Activated CD8-positive, alpha-beta memory T cell treated with anti-CD3 and anti-CD28 coated beads for 1 hour (primary cell): ENCODE measurements at regions not wholly inside any gene's neighbourhood (a gene's known extent, or its start where the extent isn't known, plus 50 kb on each side); places are given as distances from the start of the nearest gene placed in this dataset.

Experiments used
- DNase-seq, 2 donors: peaks; one replicate each; pipeline ENCODE4 v3.0.0-alpha.2; 2020; ENCODE audit warnings: low read depth in 1 of 2; ENCODE audit errors: extremely low read depth in 1 of 2

GRCh38 chr3:95055288-95055687, 992.4 kb downstream of the NSUN3 start:
- no peak for DNase-seq

DNA sequence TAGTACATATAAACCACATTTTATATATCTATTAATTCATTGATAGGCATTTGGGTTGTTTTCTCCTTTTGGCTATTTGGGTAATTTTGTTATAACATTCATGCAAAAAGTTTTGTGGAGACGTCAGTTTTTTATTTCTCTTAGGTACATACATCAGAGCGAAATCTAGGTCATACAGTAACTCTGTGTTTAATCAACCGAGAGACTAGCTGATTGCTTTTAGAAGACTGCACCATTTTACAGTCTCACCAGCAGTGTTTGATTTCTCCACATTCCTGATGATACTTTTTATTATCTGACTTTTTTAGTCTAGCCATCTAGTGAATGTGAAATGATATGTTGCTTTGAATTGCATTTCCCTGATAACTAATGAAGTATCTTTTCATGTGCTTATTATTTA, 1019.3 kb downstream of the NSUN3 start:
- no peak for DNase-seq

DNA sequence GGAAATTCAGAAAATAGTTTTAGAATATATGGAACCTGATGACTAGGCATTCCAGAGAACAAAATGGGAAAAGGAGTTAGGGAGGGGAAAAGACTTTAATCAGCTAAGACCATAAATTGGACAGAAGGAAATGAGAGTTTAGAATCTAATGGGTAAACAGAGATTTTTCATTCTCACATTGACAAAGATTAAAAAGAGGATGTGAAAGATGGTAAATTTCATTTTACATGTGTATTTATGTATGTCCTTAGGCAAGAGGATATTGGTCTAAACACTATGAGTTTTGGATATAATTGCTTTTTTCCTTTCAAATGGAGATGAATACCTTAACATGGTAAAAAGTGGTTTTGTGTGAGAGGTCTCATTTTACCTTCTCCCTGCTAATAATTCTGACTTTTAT, 1021.9 kb downstream of the NSUN3 start:
- no peak for DNase-seq

DNA sequence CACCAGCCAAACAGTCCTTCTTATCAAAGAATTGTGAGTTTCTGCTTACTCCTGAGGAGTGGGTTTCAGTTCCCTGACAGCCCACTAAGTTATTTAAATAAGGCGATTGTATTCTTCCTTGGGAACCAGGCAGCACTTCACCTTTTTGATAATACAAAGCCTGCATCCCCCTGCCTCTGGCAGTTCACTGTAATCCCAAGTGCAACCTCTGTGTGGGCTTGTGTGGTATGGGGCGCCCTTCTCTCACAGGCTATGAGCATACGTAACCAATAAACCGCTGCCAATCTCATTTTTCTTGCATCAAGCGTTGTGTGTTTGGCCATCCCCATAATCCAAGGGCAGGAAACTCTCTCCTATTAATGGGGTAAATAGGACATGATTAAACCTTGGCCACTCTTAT, 1025.6 kb downstream of the NSUN3 start:
- no peak for DNase-seq

GRCh38 chr3:95097493-95097892, 1034.6 kb downstream of the NSUN3 start:
- DNase-seq = no peak

GRCh38 chr3:95120921-95121320, 1058.1 kb downstream of the NSUN3 start:
- no peak for DNase-seq

GRCh38 chr3:95123104-95123503, 1060.2 kb downstream of the NSUN3 start:
- no peak for DNase-seq

GRCh38 chr3:95134693-95135413, 1072.0 kb downstream of the NSUN3 start:
- no peak for DNase-seq

DNA sequence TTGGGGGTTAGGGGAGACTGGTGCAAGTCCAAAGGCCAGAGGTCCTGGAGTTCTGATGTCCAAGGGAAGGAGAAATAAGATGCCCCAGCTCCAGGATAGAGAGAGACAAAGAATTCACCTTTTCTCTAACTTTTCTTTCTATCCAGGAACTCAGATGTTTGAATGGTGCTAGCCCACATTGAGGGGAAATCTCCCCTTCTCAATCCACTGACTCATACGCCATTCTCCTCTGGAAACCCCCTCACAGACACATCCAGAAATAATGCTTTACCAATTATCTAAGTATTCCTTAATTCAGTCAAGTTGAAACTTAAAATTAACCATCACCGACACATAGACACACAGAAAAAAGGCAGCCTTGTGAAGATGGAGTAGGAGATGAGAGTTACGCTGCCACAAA, 1085.2 kb downstream of the NSUN3 start:
- DNase-seq = no peak

DNA sequence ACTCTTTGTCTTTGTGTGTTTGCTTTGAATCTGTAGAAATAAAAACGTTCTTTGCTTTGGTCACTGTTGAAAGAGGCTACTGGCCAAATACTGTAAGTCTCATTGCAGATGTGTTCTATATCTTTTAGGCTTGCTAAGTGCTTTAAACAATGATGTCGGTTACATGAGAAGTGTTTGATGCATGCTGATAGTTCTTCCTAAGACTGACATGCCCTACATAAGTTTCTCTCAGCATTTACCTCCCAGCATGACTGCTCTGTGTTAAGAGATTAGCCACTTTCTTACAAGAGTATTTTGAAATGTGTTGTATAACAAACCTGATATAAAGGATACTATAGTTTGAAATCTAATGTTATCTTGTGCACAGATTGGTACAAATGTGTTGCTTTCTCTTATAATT, 1088.7 kb downstream of the NSUN3 start:
- no peak for DNase-seq

DNA sequence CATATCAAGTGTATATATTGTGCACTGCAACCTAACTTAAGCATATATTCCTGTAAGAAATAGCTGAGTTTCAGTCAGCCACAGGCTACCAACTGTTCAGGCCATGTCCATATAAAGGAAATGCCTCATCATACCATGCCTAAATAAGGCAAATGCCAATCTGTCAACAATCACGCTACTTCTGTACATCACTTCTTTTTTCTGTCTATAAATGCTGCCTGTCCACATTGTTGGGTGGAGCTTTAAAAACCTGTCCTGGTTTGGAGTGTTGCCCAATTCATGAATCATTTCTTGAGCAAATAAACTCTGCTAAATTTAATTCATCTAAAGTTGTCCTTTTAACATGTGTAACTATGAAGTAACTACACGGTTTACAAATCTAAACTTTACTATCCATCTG, 1091.9 kb downstream of the NSUN3 start:
- no peak for DNase-seq

DNA sequence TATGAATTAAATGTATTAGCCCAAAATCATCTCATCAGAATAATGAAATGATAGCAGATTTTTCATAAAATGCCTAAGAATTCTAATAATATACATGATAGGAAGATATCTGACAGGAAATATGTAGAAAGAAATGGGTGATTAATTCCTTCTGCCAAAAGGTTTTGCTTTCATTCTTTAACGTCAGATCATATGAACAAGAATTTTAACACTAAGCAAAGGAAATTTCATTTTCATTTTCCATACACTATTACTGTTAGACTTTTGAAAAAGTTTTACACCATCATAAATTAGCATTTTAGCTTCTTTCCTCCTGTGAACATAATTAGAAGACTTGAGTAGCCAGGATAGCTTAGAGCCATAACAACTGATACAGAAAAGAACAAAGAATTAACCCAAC, 1099.9 kb downstream of the NSUN3 start:
- DNase-seq = no peak

GRCh38 chr3:95167748-95168147, 1104.9 kb downstream of the NSUN3 start:
- no peak for DNase-seq

DNA sequence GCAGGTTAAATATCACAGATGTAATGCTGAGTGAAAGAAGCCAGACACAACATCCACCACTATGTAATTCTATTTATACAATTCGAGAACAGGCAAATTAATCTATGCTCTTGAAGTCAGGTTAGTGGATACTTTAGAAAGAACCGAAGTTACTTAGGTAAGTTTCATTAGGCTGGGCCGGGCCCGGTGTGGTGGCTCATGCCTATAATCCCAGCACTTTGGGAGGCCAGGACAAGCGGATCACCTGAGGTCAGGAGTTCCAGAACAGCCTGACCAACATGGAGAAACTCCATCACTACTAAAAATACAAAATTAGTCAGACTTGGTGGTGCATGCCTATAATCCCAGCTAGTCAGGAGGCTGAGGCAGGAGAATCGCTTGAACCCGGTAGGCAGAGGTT, 1105.7 kb downstream of the NSUN3 start:
- no peak for DNase-seq

DNA sequence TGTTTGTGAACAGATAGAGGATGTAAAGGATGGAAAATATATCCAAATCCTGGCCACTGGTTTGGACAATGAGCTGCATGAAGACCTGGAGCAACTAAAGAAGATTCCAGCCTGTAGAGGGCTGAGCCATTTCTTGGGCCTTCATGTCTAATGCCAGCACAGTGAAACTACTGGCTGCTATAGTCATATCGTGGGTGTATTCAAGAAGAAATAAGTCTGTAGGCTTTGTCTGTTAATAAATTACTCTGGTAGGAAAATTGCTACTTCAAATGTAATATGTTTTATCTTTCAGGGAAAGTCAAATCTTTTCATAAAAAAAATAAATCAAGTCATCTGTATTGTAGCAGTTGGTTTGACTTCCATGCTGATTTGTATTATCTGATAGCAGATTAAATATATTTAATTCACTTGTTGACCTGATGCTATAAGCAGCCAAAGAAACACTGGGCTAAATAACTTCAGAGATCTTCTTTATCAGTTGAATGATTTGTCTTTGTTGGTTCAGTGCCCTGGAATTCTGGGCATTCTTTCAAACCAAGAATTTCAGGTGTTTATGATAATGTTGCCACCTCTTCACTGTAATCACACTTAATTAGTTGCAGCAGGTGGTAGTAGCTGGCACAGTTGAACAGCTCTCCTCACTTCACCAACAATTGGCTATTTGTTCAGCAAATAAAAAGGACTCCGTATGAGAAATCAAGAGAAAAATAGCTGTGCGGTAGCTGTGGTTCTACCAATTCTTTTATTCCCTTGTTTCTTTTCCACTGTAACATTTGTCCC, 1109.5 kb downstream of the NSUN3 start:
- no peak for DNase-seq

DNA sequence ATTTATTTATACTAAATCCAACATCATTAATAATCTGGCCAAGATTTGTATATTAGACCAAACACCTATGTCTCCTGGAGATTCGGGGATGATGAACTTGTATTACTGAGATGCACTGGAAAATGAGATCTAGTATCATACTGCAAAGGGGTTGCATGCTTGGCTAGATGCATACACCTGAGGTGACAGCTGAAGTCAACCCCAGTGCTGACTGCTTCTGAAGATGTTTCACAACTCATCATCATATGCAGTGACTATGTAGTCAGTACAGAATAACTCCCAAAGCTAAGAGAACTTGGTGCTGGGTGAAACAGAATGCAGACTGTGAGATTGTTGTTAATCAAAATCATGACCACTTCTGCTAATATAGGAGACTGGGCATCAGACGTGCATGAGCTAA, 1114.2 kb downstream of the NSUN3 start:
- no peak for DNase-seq

DNA sequence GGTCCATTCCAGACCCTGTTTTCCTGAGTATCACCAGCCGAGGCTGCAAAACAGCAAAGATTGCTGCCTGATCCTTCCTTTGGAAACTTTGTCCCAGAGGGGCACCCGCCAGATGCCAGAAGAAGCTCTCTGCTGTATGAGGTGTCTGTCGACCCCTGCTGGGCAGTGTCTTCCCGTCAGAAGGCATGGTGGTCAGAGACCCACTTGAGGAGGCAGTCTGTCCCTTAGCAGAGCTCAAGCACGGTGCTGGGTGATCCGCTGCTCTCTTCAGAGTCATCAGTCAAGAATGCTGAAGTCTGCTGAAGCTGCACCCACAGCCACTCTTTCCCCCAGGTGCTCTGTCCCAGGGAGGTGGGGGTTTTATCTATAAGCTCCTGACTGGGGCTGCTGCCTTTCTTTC, 1121.2 kb downstream of the NSUN3 start:
- no peak for DNase-seq

DNA sequence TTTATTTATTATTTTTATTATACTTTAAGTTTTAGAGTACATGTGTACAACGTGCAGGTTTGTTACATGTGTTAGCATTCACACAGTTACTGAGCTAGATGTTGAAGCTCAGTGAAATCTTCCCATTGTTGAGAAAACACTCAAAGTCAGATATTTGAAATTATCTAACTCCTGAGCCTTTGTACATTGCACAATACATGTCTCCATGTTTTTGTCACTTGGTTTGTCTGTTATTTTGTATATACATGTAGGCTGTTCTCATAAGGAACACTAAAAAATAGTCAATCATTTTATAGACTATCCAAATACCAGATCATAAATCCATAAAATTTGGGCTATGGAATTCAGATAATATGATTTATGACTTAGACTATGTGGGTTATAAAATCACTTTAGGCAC, 1126.5 kb downstream of the NSUN3 start:
- DNase-seq = no peak

- DNase-seq = no peak
These were observed 1134.8 kb downstream of the NSUN3 start for GRCh38 chr3:95197661-95198060.

GRCh38 chr3:95200384-95200783, 1137.5 kb downstream of the NSUN3 start:
- DNase-seq = no peak

DNA sequence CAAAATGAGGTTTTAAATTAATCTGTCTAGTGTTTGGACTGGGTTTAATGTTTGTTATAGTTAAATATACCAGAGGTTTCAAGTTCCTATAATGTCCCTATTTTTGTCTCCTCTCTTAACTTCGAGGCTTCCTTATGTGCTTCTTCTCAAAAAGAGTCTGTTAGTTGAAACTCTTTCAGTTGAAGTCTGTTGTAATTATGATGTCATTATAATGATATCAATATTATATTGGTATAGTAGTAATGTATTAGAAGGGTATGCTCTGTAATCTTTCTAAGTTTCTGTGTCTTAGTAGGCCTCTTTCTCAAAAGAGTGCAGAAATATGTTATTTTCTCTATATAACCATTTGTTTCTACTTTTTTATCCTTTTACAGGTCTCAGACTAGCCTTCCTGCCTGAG, 1148.0 kb downstream of the NSUN3 start:
- DNase-seq = no peak

GRCh38 chr3:95212117-95212516, 1149.3 kb downstream of the NSUN3 start:
- no peak for DNase-seq
